ENCODE measurements at regions not wholly inside any gene's neighbourhood (a gene's known extent, or its start where the extent isn't known, plus 50 kb on each side); places are given as distances from the start of the nearest gene placed in this dataset.

DNA sequence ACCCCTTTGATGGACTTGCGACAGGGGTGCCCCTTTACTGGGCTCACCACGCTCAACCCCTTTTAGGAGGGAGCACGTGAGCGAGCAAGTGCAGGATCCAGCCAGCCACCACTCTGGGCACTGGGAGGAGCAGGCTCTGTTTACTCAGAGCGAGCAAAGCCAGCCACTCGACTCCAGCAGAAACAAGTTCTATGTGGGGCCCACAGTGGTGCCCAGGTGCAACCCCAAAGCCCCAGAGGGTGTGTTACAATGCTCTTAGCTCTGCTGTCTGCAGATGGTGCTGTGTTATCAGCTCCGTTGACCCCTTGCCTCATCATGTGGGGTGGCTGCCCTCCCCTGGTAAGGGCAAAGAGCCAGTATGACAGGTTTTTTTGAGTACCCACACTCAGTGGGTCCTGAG lies 120.3 kb upstream of the SUCLG2 start:
- FAIRE-seq, result no peak
- Histone ChIP-seq H3K56ac (replicated peaks; ENCODE audit: insufficient read length, low read depth, low read length) (no peak overlapping the region), H3K79me2 (ENCODE audit: control insufficient read depth in 1 of 2, insufficient read depth in 2 of 2, low read length in 2 of 2) (no peaks in the 10 kb centered on the region), H3K36me3 (ENCODE audit: control insufficient read depth in 2 of 4, insufficient read depth in 4 of 4, low read length in 3 of 4) (no peaks in the 10 kb centered on the region), H3K9me3 (ENCODE audit: insufficient read depth in 2 of 2, low read depth in 1 of 2, low read length in 1 of 2) (no peaks in the 10 kb centered on the region), H3K4ac (replicated peaks; ENCODE audit: insufficient read length, low read depth, low read length) (no peak overlapping the region), H2BK120ac (replicated peaks; ENCODE audit: low read depth, low read length) (no peak overlapping the region), H3K27me3 (replicated peaks in 1 of 4; ENCODE audit: control insufficient read depth in 3 of 4, extremely low read depth in 1 of 4, insufficient read depth in 3 of 4, low read length in 3 of 4) (no peaks in the 10 kb centered on the region), H3K9ac (replicated peaks in 1 of 4; ENCODE audit: extremely low read depth in 1 of 4, low read depth in 3 of 4, low read length in 3 of 4) (no peak overlapping the region), H3K23me2 (ENCODE audit: low read depth, low read length) (no peaks in the 10 kb centered on the region), H3K4me2 (ENCODE audit: insufficient read depth in 1 of 2, low read depth in 2 of 2, low read length in 2 of 2) (no peak overlapping the region), H4K91ac (replicated peaks; ENCODE audit: insufficient read length, low read length) (no peak overlapping the region), H4K5ac (ENCODE audit: insufficient read length, low read depth, low read length) (no peak overlapping the region), H3K4me1 (replicated peaks in 1 of 4; ENCODE audit: control insufficient read depth in 3 of 4, insufficient read depth in 4 of 4, low read length in 3 of 4) (peaks cover 0 to 5% (median 2%) of the 10 kb centered on the region in 4 experiments; a peak in 2 of 7 replicates), H3K23ac (ENCODE audit: insufficient read length) (no peak overlapping the region), H3K18ac (ENCODE audit: extremely low read depth, low read length) (no peak overlapping the region), H2BK12ac (ENCODE audit: low read depth, low read length) (no peak overlapping the region), H3K4me3 (ENCODE audit: extremely low read depth in 1 of 4, insufficient read depth in 2 of 4, low read depth in 3 of 4, low read length in 4 of 4) (no peak overlapping the region), H2BK15ac (ENCODE audit: low read length) (no peak overlapping the region), H3K79me1 (ENCODE audit: low read depth, low read length) (no peaks in the 10 kb centered on the region), H4K20me1 (replicated peaks in 1 of 2; ENCODE audit: control insufficient read depth in 1 of 2, insufficient read depth in 2 of 2, low read length in 2 of 2) (no peaks in the 10 kb centered on the region), H2BK20ac (ENCODE audit: low read length) (no peak overlapping the region), H2AK5ac (ENCODE audit: low read depth, low read length) (no peak overlapping the region), H4K8ac (ENCODE audit: extremely low read depth, insufficient read depth, low read length) (no peak overlapping the region), H2AFZ (ENCODE audit: low read length) (no peak overlapping the region), H3K14ac (ENCODE audit: insufficient read length) (no peak overlapping the region), H2BK5ac (ENCODE audit: low read depth, low read length) (no peak overlapping the region), H3K27ac (ENCODE audit: low read depth, low read length) (no peak overlapping the region)
- TF ChIP-seq, protein P1, sequence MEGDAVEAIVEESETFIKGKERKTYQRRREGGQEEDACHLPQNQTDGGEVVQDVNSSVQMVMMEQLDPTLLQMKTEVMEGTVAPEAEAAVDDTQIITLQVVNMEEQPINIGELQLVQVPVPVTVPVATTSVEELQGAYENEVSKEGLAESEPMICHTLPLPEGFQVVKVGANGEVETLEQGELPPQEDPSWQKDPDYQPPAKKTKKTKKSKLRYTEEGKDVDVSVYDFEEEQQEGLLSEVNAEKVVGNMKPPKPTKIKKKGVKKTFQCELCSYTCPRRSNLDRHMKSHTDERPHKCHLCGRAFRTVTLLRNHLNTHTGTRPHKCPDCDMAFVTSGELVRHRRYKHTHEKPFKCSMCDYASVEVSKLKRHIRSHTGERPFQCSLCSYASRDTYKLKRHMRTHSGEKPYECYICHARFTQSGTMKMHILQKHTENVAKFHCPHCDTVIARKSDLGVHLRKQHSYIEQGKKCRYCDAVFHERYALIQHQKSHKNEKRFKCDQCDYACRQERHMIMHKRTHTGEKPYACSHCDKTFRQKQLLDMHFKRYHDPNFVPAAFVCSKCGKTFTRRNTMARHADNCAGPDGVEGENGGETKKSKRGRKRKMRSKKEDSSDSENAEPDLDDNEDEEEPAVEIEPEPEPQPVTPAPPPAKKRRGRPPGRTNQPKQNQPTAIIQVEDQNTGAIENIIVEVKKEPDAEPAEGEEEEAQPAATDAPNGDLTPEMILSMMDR (IDR thresholded peaks at IDR 0.05; ENCODE audit: control extremely low read depth in 1 of 3, insufficient read depth in 1 of 3, low read depth in 1 of 3, low read length in 3 of 3), result peak in 2 of 3 experiments; percentile 8 to 34; a peak in 3 of 4 replicates
- TF ChIP-seq RAD21 (IDR thresholded peaks at IDR 0.05 in 1 of 2, conservative IDR thresholded peaks at IDR 0.05 in 1 of 2; ENCODE audit: low read depth in 2 of 2, low read length in 2 of 2) (peak; percentile 27 to 38; a peak in 3 of 4 replicates), MAFK (IDR thresholded peaks at IDR 0.05; ENCODE audit: low read depth, low read length) (no peak)
- CTCF ChIA-PET (ENCODE audit: partially characterized antibody), result interaction anchor here (0.6 kb wide), 3 partner anchors 132 to 358 kb away, joined by 3 to 4 read pairs (median 3); no protein-coding TSS in a partner anchor
- no peak for DNase-seq (ENCODE audit: low read depth in 1 of 2, low spot score in 2 of 2)
- WGBS, 2 experiments (ENCODE audit: extremely low coverage in 1 of 2, insufficient coverage in 1 of 2, insufficient read length in 1 of 2, insufficient replicate concordance in 2 of 2, low coverage in 1 of 2, low lambda C conversion rate in 2 of 2, missing lambda C conversion rate in 1 of 2), result 92% methylated on average over 7 of the region's 7 CpGs; no CpG with 5 or more reads in 1 of the 2 experiments
- POLR2A ChIA-PET (ENCODE audit: partially characterized antibody), result no interaction called here
